Tongue (tissue), 1 donor: ENCODE measurements at regions not wholly inside any gene's neighbourhood (a gene's known extent, or its start where the extent isn't known, plus 50 kb on each side); places are given as distances from the start of the nearest gene placed in this dataset.

Experiments used
- DNase-seq: peaks from one replicate; pipeline ENCODE4 v3.0.0-alpha.2; 2015

DNA sequence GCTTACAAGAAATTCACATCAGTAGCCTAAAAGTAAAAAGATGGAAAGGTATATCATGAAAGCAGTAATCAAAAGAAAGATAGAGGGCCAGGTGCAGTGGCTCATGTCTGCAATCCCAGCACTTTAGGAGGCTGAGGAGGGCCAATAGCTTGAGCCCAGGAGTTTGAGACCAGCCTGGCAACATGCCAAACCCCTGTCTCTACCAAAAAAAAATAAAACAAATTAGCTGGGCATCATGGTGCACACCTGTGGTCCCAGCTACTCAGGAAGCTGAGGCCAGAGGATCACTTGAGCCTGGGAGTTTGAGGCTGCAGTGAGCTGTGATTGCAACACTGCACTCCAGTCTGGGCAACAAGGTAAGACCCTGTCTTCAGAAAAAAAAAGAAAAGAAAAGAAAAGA lies 55.5 kb downstream of the GSPT2 start:
- no peak for DNase-seq

DNA sequence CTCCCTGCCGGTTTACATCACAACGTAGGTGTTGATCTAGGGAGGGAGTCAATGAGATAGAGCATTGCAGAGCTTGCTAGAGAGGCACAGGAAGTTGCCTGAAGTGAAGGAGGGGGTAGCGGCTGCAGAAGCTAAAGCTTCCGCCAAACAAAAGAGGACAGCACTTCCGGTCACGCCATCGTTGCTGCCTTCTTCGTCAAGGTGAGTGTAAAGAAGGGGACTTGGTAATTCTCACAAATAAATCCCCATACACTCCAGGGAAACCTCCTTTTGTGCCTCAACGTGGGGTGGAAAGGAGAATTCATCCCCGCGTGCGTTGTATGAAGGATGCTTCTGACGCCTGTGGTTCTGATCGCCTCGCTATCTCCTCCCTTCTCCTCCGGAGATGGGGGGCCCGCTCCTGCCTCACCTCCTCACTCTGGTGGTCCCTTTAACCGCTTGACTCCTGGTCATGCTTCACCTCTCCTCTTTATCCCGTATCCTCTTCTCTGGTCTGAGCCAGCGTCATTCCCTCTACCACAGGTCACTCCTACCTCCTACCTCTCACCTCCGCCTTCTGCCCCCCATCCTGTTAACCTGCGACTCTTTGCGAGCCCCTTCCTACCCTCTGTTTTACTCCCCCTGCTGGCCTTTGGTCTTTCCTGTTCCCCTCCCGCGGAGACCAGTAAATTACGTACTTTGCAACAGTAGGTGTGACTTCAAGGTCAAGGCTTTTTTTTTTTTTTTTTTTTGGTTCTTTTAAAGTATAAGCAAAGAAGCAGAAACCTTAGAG lies 59.9 kb downstream of the GSPT2 start:
- peak; percentile 65 for DNase-seq

DNA sequence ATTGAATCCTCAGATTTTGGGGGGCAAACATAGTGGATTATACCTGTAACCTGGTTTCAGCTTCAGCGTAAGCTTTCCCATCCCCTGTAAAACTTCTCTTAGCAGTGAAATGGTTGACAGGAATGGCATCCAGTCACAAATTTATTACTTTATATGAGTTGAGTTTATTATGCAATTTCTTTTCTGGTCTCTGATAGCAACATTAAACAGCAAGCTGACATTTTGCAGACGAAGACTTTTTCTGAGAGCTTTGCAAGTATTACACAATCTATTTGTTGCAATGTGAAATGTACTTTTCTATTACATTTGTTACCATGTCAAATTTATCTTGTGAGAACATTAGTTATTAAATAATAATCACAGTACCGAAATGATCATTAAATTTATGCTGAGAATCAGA lies 60.6 kb downstream of the GSPT2 start:
- no peak for DNase-seq

DNA sequence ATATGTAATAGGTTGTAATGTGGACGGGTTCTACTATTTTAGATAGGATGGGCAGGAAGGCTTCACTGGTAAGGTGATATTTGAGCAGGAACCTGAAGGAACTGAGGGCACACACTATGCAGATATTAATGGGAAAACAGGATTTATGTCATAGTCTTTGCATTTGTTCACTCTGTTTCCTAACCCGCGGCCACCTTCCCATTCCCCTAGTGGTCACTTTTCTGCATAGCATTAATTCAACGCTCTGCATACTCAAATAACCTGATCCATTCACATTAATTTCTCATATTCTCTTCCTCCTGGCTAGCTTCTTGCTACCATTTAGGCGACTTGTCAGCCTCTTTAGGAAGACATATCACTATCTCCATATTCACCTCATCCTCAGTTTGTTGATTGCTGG lies 61.5 kb downstream of the GSPT2 start:
- no peak for DNase-seq

DNA sequence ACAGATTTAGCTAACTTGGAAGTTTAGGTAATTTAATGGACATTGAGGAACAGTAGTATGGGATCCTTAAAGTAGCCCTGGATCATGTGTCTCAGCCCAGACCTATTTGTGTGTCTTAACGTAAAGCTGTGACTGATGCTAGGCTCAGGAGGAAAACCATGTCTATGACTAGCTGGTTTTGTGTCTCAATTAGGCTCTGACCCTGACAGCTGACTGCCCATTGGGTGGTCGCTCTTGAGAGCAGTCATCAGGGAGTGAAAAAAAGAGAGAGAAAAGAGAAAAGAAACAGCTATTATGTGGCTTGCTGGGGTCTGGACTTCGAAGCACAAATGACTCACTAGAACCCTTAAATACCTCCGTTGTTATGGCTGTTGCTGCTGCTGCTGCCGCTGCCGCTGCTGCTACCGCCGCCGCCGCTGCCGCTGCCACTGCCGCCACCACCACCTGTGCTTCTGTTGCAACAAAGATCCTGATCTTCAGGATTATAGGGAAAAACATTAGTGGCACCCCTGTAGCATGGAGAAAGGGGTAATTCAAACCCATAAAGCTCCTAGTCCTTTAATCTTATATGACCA lies 70.7 kb downstream of the GSPT2 start:
- DNase-seq = no peak

DNA sequence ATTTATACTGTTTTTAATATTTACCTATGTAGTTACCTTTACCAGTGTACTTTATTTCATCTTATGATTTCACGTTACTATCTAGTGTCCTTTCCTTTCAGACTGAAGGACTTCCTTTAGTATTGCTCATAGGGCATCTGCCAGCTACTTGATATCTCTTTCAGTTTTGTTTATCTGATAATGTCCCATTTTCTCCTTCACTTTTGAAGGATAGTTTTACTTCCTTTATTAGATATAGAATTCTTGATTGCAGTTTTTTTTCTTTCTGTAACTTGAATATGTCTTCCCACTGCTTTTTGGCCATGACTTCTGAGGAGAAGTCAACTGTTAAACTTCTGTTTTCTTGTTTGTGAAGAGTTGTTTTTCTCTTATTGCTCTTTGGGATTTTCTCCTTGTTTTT lies 69.4 kb upstream of the MAGED1 start:
- DNase-seq = no peak

DNA sequence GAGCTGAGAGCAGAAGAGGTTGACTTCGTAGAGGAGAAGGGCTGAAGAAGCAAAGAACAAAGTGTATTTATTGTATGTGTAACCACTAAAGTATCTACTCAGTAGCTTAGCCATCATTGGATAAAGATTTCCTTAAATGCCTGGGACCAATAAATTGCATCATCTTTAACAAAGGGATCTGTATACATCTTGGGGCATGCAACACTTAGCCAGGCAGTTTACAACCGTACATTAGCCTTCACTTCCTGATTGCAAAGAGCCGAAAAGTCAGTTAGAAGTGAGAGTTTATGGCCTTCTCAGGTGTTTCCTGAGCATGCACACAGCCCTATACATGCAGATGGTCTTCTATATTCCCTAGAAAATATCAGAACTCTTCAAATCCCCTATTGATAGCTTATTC lies 68.0 kb upstream of the MAGED1 start:
- DNase-seq = no peak

DNA sequence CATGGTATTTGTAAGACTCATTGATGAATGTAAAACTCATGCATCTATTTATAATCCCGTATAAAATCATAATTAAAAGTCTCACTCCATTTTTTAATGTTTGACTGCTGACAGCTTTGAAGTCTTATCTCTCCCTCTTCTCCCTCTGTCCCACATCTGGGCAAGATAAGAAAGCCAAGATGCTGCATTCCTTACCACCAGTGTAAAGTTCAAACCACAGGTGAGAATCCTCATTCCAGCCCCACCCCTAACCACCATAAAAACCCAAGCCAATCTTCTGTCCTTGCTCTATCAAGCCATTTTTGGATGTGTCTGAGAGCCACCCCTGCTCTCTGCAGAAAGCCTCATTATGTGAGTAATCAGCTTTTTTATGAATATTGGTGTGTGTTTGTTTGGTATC lies 59.3 kb upstream of the MAGED1 start:
- no peak for DNase-seq

DNA sequence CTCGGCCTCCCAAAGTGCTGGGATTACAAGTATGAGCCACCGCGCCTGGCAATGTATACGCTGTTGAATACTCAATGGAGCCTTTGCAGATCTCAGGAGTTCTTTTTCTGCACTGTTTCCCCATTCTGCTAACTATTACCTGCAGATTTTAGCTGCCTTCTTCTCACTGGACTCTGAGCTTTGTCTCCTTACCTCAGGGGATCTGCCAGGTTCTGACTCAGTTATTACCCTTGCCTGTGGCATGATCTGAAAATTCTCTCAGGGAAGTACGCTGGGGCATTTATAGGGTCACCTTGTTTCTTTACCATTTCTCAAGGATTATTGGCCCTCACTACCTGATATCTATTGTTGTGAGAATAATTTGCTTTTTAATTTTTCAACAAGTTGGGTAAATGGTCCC lies 56.6 kb upstream of the MAGED1 start:
- no peak for DNase-seq

DNA sequence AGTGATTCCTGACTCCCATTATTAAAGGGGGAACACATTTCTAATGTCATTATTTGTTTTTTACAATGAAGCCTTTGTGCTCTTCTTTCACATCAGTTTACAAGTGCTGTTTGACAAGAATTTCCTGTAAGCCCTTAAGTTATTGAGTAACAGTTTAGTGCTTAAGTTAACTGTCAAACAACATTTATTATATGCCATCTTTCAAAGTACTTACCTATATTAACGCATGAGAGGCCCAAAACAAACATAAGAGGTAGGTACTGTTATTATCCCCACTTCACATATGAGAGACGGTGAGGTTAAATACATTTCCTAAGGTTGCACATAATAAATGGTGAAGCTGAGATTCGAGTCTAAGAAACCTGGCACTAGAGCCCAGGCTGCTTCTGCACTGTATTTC lies 56.0 kb upstream of the MAGED1 start:
- DNase-seq = no peak

DNA sequence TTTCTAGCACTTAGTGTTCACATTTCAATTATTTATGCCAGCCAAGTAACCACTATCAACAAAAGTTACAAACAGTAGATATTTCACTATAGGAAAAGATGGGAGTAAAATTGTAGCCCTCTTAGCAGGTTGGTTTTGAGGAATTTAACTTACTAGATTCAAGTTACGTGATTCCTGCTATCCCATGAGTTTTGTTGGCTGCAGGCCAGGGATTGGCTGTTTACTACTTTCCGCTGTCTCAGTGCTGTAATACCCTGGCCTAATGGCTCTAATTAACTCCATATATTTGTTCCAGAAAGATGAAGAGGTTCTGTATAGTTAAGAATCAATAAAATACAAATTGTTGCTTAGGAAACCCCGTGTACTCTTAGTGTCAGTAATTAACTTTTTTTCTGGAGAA lies 55.5 kb upstream of the MAGED1 start:
- DNase-seq = peak; percentile 64
